ENCODE measurements at regions not wholly inside any gene's neighbourhood (a gene's known extent, or its start where the extent isn't known, plus 50 kb on each side); places are given as distances from the start of the nearest gene placed in this dataset.

DNA sequence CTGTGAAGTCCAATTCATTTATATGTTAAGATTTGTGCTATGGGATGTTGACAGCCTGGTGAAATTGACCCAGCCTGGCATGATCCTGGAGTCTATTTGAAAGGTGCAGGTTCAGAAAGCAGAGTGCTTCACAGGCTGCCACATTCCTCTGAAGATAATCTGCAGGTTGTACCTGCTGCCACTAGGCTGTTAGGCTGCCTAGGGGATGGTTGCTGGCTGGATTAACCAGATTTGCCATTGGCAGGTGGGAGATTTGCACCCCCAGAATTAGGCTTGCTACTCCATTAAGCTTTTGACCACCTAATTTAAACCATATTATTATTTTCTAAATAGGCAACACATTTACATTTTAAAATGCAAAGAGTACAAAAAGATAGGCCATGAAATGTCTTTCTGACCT, 85.8 kb upstream of the RASGRP1 start:
- peak overlapping the region; percentile 79 for H3K4me2 ChIP-seq (ENCODE audit: low read depth, low read length, poor library complexity, severe bottlenecking)
- TF ChIP-seq, protein P1, sequence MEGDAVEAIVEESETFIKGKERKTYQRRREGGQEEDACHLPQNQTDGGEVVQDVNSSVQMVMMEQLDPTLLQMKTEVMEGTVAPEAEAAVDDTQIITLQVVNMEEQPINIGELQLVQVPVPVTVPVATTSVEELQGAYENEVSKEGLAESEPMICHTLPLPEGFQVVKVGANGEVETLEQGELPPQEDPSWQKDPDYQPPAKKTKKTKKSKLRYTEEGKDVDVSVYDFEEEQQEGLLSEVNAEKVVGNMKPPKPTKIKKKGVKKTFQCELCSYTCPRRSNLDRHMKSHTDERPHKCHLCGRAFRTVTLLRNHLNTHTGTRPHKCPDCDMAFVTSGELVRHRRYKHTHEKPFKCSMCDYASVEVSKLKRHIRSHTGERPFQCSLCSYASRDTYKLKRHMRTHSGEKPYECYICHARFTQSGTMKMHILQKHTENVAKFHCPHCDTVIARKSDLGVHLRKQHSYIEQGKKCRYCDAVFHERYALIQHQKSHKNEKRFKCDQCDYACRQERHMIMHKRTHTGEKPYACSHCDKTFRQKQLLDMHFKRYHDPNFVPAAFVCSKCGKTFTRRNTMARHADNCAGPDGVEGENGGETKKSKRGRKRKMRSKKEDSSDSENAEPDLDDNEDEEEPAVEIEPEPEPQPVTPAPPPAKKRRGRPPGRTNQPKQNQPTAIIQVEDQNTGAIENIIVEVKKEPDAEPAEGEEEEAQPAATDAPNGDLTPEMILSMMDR (IDR thresholded peaks at IDR 0.05; ENCODE audit: insufficient read depth, low read length, poor library complexity, severe bottlenecking): no peak
- no peak for TF ChIP-seq EZH2phosphoT487 (conservative IDR thresholded peaks at IDR 0.05; ENCODE audit: low read length)
- peak overlapping the region; percentile 97 for H3K27ac ChIP-seq (ENCODE audit: low read depth, low read length)
- H3F3A ChIP-seq (ENCODE audit: insufficient read depth): peaks cover 9% of the 10 kb centered on the region
- H2AFZ ChIP-seq (ENCODE audit: low read depth, low read length, severe bottlenecking): no peak overlapping the region
- H3K36me3 ChIP-seq (ENCODE audit: low read length): no peaks in the 10 kb centered on the region
- no peak overlapping the region for H3K4me3 ChIP-seq (ENCODE audit: insufficient read depth, low read length, poor library complexity, severe bottlenecking)
- H3K9ac ChIP-seq (ENCODE audit: low read length): 0 out of 2 replicates have a peak overlapping the region, but pooled peaks have one; percentile 2
- no peaks in the 10 kb centered on the region for H3K79me2 ChIP-seq (ENCODE audit: insufficient read depth, low read length)
- no peaks in the 10 kb centered on the region for H3K9me3 ChIP-seq (ENCODE audit: insufficient read depth, low read length)
- no peaks in the 10 kb centered on the region for H3K27me3 ChIP-seq (ENCODE audit: low read length)
- H3K9me2 ChIP-seq (replicated peaks; ENCODE audit: insufficient read depth, low read length): no peaks in the 10 kb centered on the region
- H4K20me1 ChIP-seq (ENCODE audit: low read depth, low read length): no peaks in the 10 kb centered on the region

DNA sequence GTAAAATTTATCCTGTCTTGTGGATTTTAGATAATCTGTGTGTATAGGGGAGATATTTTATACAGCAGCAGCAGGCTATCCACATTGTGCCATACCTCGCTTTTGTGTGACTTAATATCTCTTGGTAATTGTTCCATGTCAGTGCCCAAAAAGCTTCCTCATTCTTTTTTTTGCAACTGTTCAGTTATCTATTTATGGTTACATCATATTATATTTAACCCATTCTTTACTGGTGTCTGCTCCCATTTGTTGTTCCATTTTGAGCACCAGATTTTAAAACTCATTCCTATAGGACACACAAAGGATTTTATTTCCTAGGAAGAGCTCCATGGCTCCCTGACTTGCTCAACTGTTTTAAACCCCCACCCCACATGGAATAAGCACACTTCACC, 86.3 kb upstream of the RASGRP1 start:
- Histone ChIP-seq H3K9me2 (replicated peaks; ENCODE audit: insufficient read depth, low read length) (no peaks in the 10 kb centered on the region), H3K36me3 (ENCODE audit: low read length) (no peaks in the 10 kb centered on the region), H3K27me3 (ENCODE audit: low read length) (no peaks in the 10 kb centered on the region), H3K79me2 (ENCODE audit: insufficient read depth, low read length) (no peaks in the 10 kb centered on the region), H3K4me2 (ENCODE audit: low read depth, low read length, poor library complexity, severe bottlenecking) (peak overlapping the region; percentile 79), H2AFZ (ENCODE audit: low read depth, low read length, severe bottlenecking) (peak overlapping the region; percentile 31), H3F3A (ENCODE audit: insufficient read depth) (peaks cover 9% of the 10 kb centered on the region), H3K9ac (ENCODE audit: low read length) (peak overlapping the region; percentile 52), H4K20me1 (ENCODE audit: low read depth, low read length) (no peaks in the 10 kb centered on the region), H3K4me3 (ENCODE audit: insufficient read depth, low read length, poor library complexity, severe bottlenecking) (peak overlapping the region; percentile 40), H3K27ac (ENCODE audit: low read depth, low read length) (peak overlapping the region; percentile 97), H3K9me3 (ENCODE audit: insufficient read depth, low read length) (no peaks in the 10 kb centered on the region)
- TF ChIP-seq, protein P1 (IDR thresholded peaks at IDR 0.05; ENCODE audit: insufficient read depth, low read length, poor library complexity, severe bottlenecking): no peak
- no peak for TF ChIP-seq EZH2phosphoT487 (conservative IDR thresholded peaks at IDR 0.05; ENCODE audit: low read length)

DNA sequence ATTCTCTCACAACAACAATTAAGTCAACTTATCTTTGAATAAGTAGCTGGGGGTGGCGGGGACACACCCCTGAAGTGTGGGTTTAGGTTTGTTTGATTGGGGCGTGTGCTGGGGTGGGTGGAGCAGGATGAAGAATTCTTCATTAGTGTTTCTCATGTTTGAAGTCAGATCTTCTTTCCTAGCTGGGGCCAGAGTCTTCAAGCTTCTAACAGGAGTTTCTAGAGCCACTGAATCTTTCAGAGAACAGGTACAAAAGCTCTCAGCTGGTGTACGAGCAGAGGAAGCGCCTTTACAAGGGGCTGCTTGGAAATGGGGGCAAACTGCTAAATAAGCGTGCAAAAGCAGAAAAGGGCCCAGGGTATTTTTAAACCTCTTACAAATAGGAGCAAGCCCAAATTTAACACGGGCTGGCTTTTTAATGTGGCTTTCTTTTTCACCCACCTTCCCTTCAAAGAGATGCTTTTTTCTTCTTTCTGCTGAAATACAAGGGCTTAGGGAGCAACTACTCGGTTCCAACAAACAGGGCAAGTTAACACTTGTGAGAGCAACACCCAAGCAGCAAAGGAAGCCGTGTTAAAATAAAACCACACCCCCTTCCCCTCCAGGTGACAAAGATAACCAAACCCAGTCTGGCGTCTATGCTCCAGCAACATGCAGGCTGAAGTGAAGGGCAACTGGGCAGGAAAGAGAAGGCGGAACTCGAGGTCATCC, 86.9 kb upstream of the RASGRP1 start:
- Histone ChIP-seq H2AFZ (ENCODE audit: low read depth, low read length, severe bottlenecking) (peak overlapping the region; percentile 31), H3K9me3 (ENCODE audit: insufficient read depth, low read length) (no peaks in the 10 kb centered on the region), H4K20me1 (ENCODE audit: low read depth, low read length) (no peaks in the 10 kb centered on the region), H3K9ac (ENCODE audit: low read length) (peak overlapping the region; percentile 52), H3K36me3 (ENCODE audit: low read length) (no peaks in the 10 kb centered on the region), H3K4me2 (ENCODE audit: low read depth, low read length, poor library complexity, severe bottlenecking) (peak overlapping the region; percentile 79), H3K9me2 (replicated peaks; ENCODE audit: insufficient read depth, low read length) (no peaks in the 10 kb centered on the region), H3K4me3 (ENCODE audit: insufficient read depth, low read length, poor library complexity, severe bottlenecking) (peak overlapping the region; percentile 40), H3K27ac (ENCODE audit: low read depth, low read length) (peak overlapping the region; percentile 97), H3F3A (ENCODE audit: insufficient read depth) (peaks cover 9% of the 10 kb centered on the region), H3K79me2 (ENCODE audit: insufficient read depth, low read length) (no peaks in the 10 kb centered on the region), H3K27me3 (ENCODE audit: low read length) (no peaks in the 10 kb centered on the region)
- TF ChIP-seq, protein P1 (IDR thresholded peaks at IDR 0.05; ENCODE audit: insufficient read depth, low read length, poor library complexity, severe bottlenecking): no peak
- no peak for TF ChIP-seq EZH2phosphoT487 (conservative IDR thresholded peaks at IDR 0.05; ENCODE audit: low read length)

Data from SU-DHL-6 (cell line).